Stimulated activated CD4-positive, alpha-beta T cell treated with anti-CD3 and anti-CD28 coated beads, Interleukin-1b, Interleukin-23, amount 100 ng/mL, for 4 hours (primary cell): ENCODE measurements at regions not wholly inside any gene's neighbourhood (a gene's known extent, or its start where the extent isn't known, plus 50 kb on each side); places are given as distances from the start of the nearest gene placed in this dataset.
"Not testable (repeated sequence)": the region's sequence is repeated elsewhere in the genome, so short reads cannot be mapped to it uniquely, and the experiment has no call there.

Source experiments
- DNase-seq, 2 donors: peaks; one replicate each; pipeline ENCODE4 v3.0.0-alpha.2; 2020; ENCODE audit warnings: low read depth in 2 of 2

- DNase-seq = no peak
Observed at GRCh38 chr14:89531661-89532335, 114.8 kb upstream of the FOXN3 start.

GRCh38 chr14:89524990-89525667 is 108.1 kb upstream of the FOXN3 start:
- DNase-seq = no peak

- no peak for DNase-seq
Observed at GRCh38 chr14:89524412-89524811, 107.4 kb upstream of the FOXN3 start.

- no peak for DNase-seq
Observed at GRCh38 chr14:89521988-89522387, 105.0 kb upstream of the FOXN3 start.

GRCh38 chr14:89519040-89519439 is 102.0 kb upstream of the FOXN3 start:
- DNase-seq = no peak

GRCh38 chr14:89516173-89516572 is 99.1 kb upstream of the FOXN3 start:
- no peak for DNase-seq

GRCh38 chr14:89514601-89515000 is 97.6 kb upstream of the FOXN3 start:
- DNase-seq = no peak

- no peak for DNase-seq
Observed at GRCh38 chr14:89509891-89510290, 92.9 kb upstream of the FOXN3 start.

GRCh38 chr14:89508863-89509262 is 91.8 kb upstream of the FOXN3 start:
- no peak for DNase-seq

- no peak for DNase-seq
Observed at GRCh38 chr14:89507926-89508460, 91.0 kb upstream of the FOXN3 start.

GRCh38 chr14:89507521-89507920 is 90.5 kb upstream of the FOXN3 start:
- no peak for DNase-seq

- not testable (repeated sequence) for DNase-seq
Observed at GRCh38 chr14:89506891-89507452, 89.9 kb upstream of the FOXN3 start.

GRCh38 chr14:89504602-89505313 is 87.7 kb upstream of the FOXN3 start:
- DNase-seq = no peak

- no peak for DNase-seq
Observed at GRCh38 chr14:89504091-89504490, 87.1 kb upstream of the FOXN3 start.

GRCh38 chr14:89503431-89503996 is 86.5 kb upstream of the FOXN3 start:
- DNase-seq = no peak

- DNase-seq = no peak
Observed at GRCh38 chr14:89502966-89503365, 85.9 kb upstream of the FOXN3 start.

GRCh38 chr14:89501381-89501780 is 84.3 kb upstream of the FOXN3 start:
- no peak for DNase-seq

GRCh38 chr14:89500303-89500702 is 83.3 kb upstream of the FOXN3 start:
- DNase-seq = no peak

GRCh38 chr14:89498878-89499277 is 81.8 kb upstream of the FOXN3 start:
- no peak for DNase-seq

- DNase-seq = no peak
Observed at GRCh38 chr14:89495718-89496117, 78.7 kb upstream of the FOXN3 start.

GRCh38 chr14:89493877-89494634 is 77.0 kb upstream of the FOXN3 start:
- no peak for DNase-seq
